Stimulated activated memory B cell treated with anti-CD40 and anti-IgM and Interleukin-4, amounts not matched to agents 10 μg/mL and 1 μg/mL and 100 μg/mL, for 72 hours (primary cell): ENCODE measurements at regions not wholly inside any gene's neighbourhood (a gene's known extent, or its start where the extent isn't known, plus 50 kb on each side); places are given as distances from the start of the nearest gene placed in this dataset.

Experiments
- ATAC-seq: fragments of 150-1000 bp; cut with Tn5 transposase; 2 replicates; pipeline ENCODE4 v1.10.0; 2021
- H3K27ac Mint-ChIP-seq: one replicate; pipeline ENCODE4 v1.8.0; 2022; ENCODE audit warnings: mild to moderate bottlenecking, mixed read lengths
- H3K27me3 Mint-ChIP-seq: one replicate; pipeline ENCODE4 v1.8.0; 2022; ENCODE audit warnings: mixed read lengths
- H3K36me3 Mint-ChIP-seq: one replicate; pipeline ENCODE4 v1.8.0; 2022; ENCODE audit warnings: mixed read lengths
- H3K4me1 Mint-ChIP-seq: one replicate; pipeline ENCODE4 v1.8.0; 2022; ENCODE audit warnings: mixed read lengths
- H3K4me3 Mint-ChIP-seq: one replicate; pipeline ENCODE4 v1.8.0; 2022; ENCODE audit warnings: mild to moderate bottlenecking, moderate library complexity, mixed read lengths
- H3K9me3 Mint-ChIP-seq: one replicate; pipeline ENCODE4 v1.8.0; 2022; ENCODE audit warnings: mixed read lengths

DNA sequence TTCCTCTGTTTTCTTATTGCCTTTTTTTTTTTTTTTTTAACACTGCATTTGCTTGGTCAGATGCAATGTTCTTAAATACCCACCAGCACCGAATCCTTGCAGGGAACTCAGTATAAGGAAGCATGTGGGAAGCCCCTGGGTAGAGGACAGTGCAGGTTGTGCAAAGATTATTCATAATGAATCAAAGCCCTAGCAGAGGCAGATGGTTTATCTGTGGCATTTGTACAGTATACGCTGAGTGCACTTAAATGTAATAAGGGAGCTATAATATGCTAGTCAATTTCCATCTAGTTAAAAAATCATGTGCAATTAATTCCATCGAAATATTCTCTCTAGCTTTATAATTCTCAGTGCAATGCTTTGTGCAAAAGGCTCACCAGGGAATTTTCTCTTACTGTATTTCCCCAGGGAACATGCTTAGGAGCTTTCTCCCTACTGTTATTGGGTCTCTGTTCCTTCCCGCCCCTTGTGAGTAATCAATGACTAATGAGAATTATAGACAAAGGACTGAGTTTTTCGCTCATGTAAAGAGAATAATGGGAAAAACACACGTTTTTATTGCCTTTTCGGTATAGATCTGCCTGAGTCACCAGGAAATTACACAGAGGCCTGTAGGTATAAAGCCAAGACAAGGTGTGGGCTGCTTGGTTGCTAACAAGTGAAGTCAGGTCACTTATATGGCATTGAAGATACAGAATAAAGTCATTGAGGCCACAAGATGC lies 1214.3 kb upstream of the TMEM132C start:
- H3K4me3 Mint-ChIP-seq = no peak overlapping the region
- no peak overlapping the region for H3K27ac Mint-ChIP-seq
- no peak for ATAC-seq
- H3K9me3 Mint-ChIP-seq = no peaks in the 10 kb centered on the region
- no peaks in the 10 kb centered on the region for H3K36me3 Mint-ChIP-seq
- H3K4me1 Mint-ChIP-seq = no peaks in the 10 kb centered on the region
- no peaks in the 10 kb centered on the region for H3K27me3 Mint-ChIP-seq

DNA sequence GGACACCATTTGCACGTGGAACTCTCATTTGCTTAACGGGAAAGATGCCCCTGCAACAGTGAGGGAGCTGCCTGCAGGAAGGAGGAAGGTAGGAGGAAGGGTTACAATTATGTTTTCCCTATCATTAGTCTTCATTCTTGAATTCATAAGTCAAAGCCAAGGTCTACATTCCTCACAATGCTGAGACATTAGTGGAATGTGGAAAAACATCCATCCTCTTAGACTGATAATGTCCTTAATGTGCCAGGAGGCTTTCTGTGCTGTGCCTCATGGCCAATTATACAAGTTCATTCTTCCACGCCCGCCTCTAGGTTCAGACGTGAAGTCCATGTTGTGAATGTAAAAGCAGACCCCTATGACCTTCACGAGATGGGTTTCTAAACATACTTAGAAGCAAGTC lies 1212.4 kb upstream of the TMEM132C start:
- no peak overlapping the region for H3K4me3 Mint-ChIP-seq

DNA sequence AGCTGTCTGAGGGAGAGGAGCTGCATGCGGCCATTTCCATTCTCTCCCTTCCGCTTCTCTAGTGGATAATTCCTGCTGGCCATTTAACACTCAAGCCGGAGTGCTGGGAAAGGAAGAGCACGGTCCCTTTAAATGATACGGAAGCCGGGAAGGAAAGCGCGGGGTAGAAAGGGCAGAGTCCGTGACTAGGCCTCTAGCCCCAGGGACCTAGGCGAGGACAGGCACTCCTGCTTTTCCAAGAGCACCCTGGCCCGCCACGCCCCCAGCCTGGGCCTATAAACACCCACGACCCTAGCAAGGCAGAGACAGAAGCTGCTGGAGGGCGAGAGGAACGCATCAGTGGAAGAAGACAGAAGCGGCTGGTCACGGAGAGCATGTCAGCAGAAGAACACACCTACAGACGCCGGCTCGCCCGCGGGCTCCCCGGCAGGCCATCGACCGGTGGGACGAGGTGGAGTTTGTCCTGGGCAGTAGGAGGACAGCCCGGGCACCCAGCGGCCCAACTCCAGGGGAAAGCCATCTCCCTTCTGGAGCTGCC lies 1206.6 kb upstream of the TMEM132C start:
- Mint-ChIP-seq H3K9me3 (no peaks in the 10 kb centered on the region), H3K27me3 (no peaks in the 10 kb centered on the region), H3K36me3 (no peaks in the 10 kb centered on the region), H3K4me1 (no peaks in the 10 kb centered on the region), H3K27ac (no peak overlapping the region), H3K4me3 (no peak overlapping the region)
- ATAC-seq = no peak

More for the DNA sequence above, 1212.4 kb upstream of the TMEM132C start:
- no peak for ATAC-seq
- Mint-ChIP-seq H3K27me3 (no peaks in the 10 kb centered on the region), H3K4me1 (no peaks in the 10 kb centered on the region), H3K9me3 (no peaks in the 10 kb centered on the region), H3K36me3 (no peaks in the 10 kb centered on the region), H3K27ac (no peak overlapping the region)

DNA sequence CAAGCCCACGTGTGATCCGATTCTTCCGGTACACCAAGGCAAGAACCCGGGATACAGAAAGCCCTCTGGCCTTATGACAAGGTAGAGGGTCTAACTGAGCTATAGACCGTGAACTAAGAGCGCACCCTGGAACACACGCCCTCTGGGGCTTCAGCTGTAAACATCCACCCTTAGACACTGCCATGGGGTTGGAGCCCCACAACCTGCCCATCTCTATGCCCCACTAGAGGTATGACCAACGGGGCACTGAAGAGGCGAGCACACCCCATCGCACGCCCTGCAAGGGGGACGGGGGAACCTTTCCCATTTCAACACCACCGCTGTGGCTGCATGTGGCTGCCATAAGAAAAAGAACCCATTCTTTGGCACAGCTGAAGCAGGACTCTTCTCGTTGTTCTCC lies 1206.0 kb upstream of the TMEM132C start:
- Mint-ChIP-seq H3K9me3 (no peaks in the 10 kb centered on the region), H3K36me3 (no peaks in the 10 kb centered on the region), H3K4me1 (no peaks in the 10 kb centered on the region), H3K4me3 (no peak overlapping the region), H3K27ac (no peak overlapping the region), H3K27me3 (no peaks in the 10 kb centered on the region)
- ATAC-seq = no peak

DNA sequence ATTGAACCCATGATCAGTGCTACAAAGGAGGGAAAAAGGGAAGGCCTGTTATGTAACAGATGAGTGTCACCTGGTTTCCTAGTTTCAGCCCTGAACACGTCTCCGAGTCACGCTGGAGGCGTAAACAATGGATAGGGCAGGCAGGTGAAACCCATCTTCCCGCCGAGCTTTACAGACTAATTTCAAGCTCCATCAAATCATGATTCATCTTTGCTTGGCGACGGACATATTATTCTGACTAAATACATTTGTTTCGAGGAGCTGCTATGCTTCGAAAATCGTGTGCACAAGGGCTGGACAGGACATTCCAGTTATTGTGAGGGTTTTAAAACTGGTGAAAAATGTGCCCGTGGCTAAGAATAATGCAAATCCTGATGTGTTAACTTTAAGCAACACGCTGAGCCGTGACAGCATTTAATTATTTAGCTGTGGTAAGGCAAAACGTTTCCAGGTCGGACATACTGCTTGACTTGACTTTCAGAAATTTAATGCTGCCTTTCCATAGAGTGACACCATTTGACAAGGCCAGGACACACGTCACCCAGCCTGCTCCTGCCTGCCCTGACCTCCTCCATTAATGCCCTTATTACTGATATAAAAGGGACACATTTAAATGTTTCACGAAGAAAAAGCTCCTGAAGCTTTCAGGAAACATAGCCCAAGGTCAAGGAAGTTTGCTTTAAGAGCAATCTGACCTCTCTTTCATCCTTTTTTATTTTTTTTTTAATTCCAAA lies 1203.5 kb upstream of the TMEM132C start:
- no peak overlapping the region for H3K27ac Mint-ChIP-seq

DNA sequence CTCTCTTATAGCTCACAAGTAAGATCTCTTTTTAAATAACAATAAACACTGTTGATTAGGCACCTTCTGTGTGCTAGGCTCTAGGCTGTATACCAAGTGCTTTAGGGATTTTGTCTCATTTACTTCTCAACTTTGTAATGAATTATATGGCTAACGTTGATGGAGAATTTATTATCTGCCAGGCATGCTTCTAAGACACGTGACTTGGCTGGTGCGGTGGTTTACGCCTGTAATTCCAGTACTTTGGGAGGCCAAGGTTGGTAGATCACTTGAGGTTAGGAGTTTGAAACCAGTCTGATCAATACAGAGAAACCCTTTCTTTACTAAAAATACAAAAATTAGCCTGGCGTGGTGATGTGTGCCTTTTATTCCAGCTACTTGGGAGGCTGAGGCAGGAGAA lies 1202.8 kb upstream of the TMEM132C start:
- Mint-ChIP-seq H3K27me3 (no peaks in the 10 kb centered on the region), H3K36me3 (no peaks in the 10 kb centered on the region), H3K4me1 (no peaks in the 10 kb centered on the region), H3K9me3 (no peaks in the 10 kb centered on the region), H3K4me3 (no peak overlapping the region), H3K27ac (no peak overlapping the region)
- no peak for ATAC-seq

More for the DNA sequence above, 1203.5 kb upstream of the TMEM132C start:
- ATAC-seq = no peak
- Mint-ChIP-seq H3K36me3 (no peaks in the 10 kb centered on the region), H3K4me1 (no peaks in the 10 kb centered on the region), H3K9me3 (no peaks in the 10 kb centered on the region), H3K4me3 (no peak overlapping the region), H3K27me3 (no peaks in the 10 kb centered on the region)

DNA sequence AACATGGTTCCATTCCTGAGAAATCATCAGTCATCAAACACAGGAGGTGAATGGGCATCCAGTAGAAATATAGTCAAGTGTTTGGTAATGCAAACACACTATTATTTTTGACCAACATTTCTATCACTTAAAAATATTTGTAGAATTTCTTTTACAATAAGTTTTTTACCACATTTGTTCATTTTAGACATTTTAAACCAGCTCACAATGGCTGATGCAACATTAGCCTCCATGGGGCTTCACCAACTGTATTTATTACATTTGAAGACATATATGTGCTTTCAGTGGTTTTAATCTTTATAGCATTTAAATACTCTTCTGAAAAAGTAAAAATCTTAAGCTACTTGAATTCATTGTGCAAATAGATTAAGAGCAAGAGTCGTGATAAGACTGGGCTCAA lies 1201.4 kb upstream of the TMEM132C start:
- H3K4me3 Mint-ChIP-seq = no peak overlapping the region
- H3K4me1 Mint-ChIP-seq = no peaks in the 10 kb centered on the region
- ATAC-seq = no peak
- no peak overlapping the region for H3K27ac Mint-ChIP-seq
- H3K27me3 Mint-ChIP-seq = no peaks in the 10 kb centered on the region
- H3K9me3 Mint-ChIP-seq = no peaks in the 10 kb centered on the region
- H3K36me3 Mint-ChIP-seq = no peaks in the 10 kb centered on the region

DNA sequence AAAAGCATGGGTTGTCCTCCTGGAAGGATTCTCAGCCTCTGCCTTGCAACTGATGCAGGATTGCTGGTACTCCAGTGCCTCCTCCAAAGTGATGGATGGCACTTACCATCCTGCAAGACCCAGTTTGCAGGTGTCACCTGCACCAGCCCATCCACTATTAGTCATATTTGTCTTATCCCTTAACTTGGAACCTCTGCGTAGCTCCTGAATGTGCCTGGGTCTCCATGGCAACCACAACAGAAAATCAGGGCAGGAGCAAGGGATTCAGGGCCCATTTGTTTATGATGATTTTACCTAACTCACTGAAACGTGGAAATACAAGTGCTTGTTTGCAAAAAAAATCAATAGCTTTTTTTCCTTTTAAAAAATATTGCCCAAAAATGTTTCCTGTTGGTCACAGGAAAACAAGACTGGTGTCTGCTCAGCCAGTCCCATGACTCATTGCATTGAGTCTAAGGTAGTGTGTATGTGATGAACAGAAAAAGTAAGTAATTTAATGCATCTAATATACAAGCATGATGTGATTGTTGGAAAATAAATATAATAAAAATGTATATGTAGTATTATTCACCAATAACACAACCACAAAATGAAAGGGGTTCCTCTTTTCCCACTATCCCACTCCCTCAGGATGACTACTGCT lies 1196.3 kb upstream of the TMEM132C start:
- H3K9me3 Mint-ChIP-seq = peaks cover 2% of the 10 kb centered on the region
- H3K27me3 Mint-ChIP-seq = no peaks in the 10 kb centered on the region
- H3K36me3 Mint-ChIP-seq = no peaks in the 10 kb centered on the region
- ATAC-seq = no peak
- H3K4me1 Mint-ChIP-seq = no peaks in the 10 kb centered on the region
- H3K27ac Mint-ChIP-seq = no peak overlapping the region
- no peak overlapping the region for H3K4me3 Mint-ChIP-seq

DNA sequence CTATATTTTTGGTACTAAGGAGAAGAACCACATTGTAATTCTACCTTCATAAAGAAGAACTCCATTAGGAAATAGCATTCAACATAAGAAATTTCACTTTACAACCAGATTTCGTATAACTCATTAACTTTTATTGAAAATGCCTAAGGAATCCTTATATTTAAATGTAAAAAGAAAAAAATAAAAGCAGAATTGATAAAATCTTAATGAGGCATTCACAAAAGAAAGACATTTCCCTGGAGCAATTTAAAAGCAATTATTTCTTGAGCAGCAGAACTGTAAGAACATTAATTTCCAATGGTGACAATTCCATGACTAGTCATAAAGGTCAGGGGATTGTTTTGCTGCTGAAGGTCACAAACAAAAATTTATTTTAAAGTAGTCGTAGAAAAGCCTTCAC lies 1192.8 kb upstream of the TMEM132C start:
- Mint-ChIP-seq H3K9me3 (peaks cover 2% of the 10 kb centered on the region), H3K4me1 (no peaks in the 10 kb centered on the region), H3K4me3 (no peak overlapping the region), H3K27ac (no peak overlapping the region), H3K27me3 (no peaks in the 10 kb centered on the region), H3K36me3 (no peaks in the 10 kb centered on the region)
- ATAC-seq = no peak

DNA sequence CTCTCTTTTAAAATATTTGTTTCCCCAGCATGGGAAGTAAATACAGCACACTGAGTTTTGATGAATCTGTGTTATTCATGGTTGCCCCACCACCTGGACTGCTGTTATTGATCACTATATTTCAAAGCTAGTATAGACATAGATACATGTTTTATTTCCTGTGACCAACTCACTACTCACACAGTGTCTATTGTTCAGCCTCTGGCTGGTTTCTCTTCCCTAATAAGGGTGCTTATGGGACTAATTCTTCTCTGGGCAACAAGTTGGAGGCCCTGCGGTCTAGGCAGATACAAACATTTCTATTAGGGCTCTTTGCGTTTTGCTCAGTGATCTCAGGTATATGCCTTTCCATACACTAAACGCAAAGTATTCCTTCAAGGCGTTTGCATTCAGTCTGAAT lies 1191.0 kb upstream of the TMEM132C start:
- Mint-ChIP-seq H3K4me1 (no peaks in the 10 kb centered on the region), H3K36me3 (no peaks in the 10 kb centered on the region), H3K4me3 (no peak overlapping the region)

DNA sequence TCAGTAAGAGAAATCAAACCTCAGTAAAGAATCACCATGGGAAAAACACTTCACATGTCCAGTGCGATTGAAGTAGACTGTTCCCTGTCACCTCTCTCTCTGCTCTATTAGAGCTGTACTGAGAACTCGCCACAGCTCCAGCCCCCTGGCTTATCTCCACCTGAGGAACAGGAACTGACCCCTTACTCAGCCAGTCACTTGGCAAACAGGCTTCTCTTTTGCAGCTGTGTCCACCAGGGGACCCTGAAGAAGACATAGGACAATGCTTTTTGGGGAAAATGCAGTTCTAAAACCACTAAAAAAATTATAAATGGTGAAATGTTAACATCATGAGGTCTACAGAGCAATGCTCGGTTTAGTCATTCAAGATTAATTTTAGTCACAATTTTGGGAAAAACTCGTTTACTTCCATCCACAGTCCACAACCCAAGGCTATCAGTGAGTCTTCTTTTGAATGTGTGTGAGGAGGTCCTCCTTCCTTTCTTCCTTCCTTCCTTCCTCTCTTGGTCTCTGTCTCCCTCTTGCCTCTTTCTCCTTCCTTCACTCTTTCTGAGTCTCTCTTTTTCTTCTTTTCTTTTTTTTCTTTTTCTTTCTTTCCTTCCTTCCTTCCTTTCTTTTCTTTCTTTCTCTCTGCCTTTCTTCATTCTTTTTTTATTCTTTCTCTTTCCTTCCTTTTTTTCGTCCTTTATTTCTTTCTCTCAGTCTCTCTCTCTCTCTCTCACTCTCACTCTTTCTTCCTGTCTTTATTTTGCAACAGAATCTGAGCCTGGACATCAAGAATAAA lies 1189.5 kb upstream of the TMEM132C start:
- no peak overlapping the region for H3K27ac Mint-ChIP-seq
- H3K9me3 Mint-ChIP-seq = peaks cover 4% of the 10 kb centered on the region
- ATAC-seq = no peak
- no peaks in the 10 kb centered on the region for H3K27me3 Mint-ChIP-seq
- H3K4me3 Mint-ChIP-seq = no peak overlapping the region
- no peaks in the 10 kb centered on the region for H3K36me3 Mint-ChIP-seq
- no peaks in the 10 kb centered on the region for H3K4me1 Mint-ChIP-seq

More for the DNA sequence above, 1191.0 kb upstream of the TMEM132C start:
- Mint-ChIP-seq H3K27me3 (no peaks in the 10 kb centered on the region), H3K27ac (no peak overlapping the region), H3K9me3 (peaks cover 2% of the 10 kb centered on the region)
- ATAC-seq = no peak

DNA sequence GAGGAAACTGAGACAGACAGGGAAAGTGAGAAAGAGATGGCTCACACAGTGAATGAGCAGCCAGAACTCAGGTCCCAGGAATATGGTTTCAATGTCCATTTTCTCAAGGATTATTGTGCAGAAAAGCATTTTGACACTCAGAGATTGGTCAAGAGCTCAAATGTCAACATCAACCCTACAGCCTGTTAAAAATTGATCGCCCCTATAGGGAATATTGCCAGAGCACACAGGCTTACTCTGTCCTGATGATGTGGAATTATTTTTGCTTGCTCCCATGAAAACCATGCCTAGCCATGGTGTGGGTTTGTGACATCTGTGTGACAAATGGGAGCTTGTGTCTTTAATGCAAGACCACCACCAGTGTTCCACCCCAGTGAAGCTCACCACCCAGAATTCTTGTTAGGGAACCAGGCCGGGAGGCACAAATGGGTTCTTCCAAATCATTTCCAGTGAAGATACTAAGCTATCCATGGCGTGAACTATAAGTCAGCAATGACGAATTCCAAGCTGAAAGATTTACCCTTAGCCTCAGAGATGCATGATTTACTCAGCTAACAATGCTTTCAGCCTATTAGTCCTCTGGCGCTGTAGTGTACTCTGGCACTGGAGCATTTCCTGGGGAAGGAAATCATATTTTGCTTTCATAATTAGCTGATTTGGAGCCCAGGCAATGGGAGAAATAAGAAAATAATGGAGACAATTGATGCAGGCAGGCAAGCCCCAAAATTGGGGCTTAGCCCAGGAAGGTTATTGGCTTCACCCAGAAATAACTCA lies 1188.2 kb upstream of the TMEM132C start:
- Mint-ChIP-seq H3K27me3 (no peaks in the 10 kb centered on the region), H3K27ac (no peak overlapping the region), H3K4me1 (peaks cover 6% of the 10 kb centered on the region), H3K36me3 (no peaks in the 10 kb centered on the region), H3K4me3 (no peak overlapping the region), H3K9me3 (peaks cover 4% of the 10 kb centered on the region)
- no peak for ATAC-seq

DNA sequence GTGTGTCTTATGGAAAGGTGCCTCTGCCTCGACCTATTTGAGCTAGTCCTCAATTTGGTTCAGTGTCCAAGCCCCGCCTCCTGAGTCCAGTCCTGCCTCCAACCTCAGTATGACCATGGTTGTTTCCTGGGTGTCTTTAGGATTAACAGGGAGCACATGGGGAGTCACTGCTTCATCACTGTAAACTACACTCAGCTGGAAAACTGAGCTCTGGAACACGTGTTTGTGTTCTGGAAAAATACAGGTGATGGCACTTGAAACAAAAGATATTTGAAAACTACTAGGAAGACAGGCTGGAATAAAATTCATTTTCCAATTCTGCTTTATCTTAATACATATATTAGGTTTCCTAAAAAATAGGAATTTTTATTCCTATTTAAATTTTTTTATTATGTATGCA lies 1187.3 kb upstream of the TMEM132C start:
- peaks cover 8% of the 10 kb centered on the region for H3K4me1 Mint-ChIP-seq
- ATAC-seq = no peak
- no peaks in the 10 kb centered on the region for H3K27me3 Mint-ChIP-seq
- H3K27ac Mint-ChIP-seq = no peak overlapping the region
- no peak overlapping the region for H3K4me3 Mint-ChIP-seq
- H3K9me3 Mint-ChIP-seq = peaks cover 4% of the 10 kb centered on the region
- no peaks in the 10 kb centered on the region for H3K36me3 Mint-ChIP-seq

DNA sequence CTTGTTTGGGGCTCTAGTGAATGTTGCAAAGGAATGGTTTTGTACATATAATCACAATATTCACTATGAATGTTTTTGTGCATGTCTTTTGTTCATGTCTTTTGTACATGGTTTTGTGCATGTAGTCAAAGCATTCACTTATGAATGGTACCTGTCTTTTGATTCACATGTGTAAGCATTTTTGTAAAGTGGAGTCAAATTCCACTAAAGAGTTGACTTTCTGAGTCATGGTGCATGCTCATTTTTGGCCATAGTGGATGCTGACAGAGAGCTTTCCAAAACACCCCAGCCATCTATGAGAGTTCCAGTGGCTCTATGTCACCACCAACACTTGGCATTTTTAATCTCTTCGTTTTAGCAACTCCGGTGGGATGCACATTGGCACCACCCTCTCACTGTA lies 1185.9 kb upstream of the TMEM132C start:
- Mint-ChIP-seq H3K9me3 (peaks cover 2% of the 10 kb centered on the region), H3K4me1 (peaks cover 8% of the 10 kb centered on the region), H3K27me3 (no peaks in the 10 kb centered on the region), H3K36me3 (no peaks in the 10 kb centered on the region), H3K4me3 (no peak overlapping the region), H3K27ac (no peak overlapping the region)
- ATAC-seq = no peak
